Astrocyte of the cerebellum (primary cell): ENCODE measurements at regions not wholly inside any gene's neighbourhood (a gene's known extent, or its start where the extent isn't known, plus 50 kb on each side); places are given as distances from the start of the nearest gene placed in this dataset.
A peak's percentile ranks its signal among the peaks of the same experiment; 100 is the strongest.

Experiments
- DNase-seq: peaks from one replicate; pipeline ENCODE4 v3.0.0-alpha.2; 2011; ENCODE audit warnings: low read depth
- H3K4me3 ChIP-seq: 2 replicates; pipeline ENCODE4 v1.5.1; 2011; ENCODE audit warnings: mild to moderate bottlenecking, low read depth, low read length, moderate library complexity
- CTCF ChIP-seq: IDR thresholded peaks from 2 replicates; pipeline ENCODE4 v1.5.1; 2012; ENCODE audit warnings: low read length, low read depth, moderate library complexity, mild to moderate bottlenecking; ENCODE audit errors: missing control alignments
- in situ Hi-C: cut with HindIII; loops from 2 replicates; pipeline ENCODE4 v1.10.0; 2017; ENCODE audit warnings: low sequenced_read_pairs

- no peak overlapping the region for H3K4me3 ChIP-seq
- in situ Hi-C loops = no loop called here
- no peak for TF ChIP-seq CTCF
- no peak for DNase-seq
These were observed 233.5 kb upstream of the PCSK5 start for GRCh38 chr9:75657015-75657414.

GRCh38 chr9:75658301-75658905 is 232.1 kb upstream of the PCSK5 start:
- TF ChIP-seq CTCF = no peak
- in situ Hi-C loops = no loop called here
- H3K4me3 ChIP-seq = no peak overlapping the region
- DNase-seq = peak; percentile 43

GRCh38 chr9:75664597-75664996 is 225.9 kb upstream of the PCSK5 start:
- no peak for DNase-seq
- no peak for TF ChIP-seq CTCF
- no peak overlapping the region for H3K4me3 ChIP-seq
- in situ Hi-C loops = no loop called here

- in situ Hi-C loops = no loop called here
- H3K4me3 ChIP-seq = no peak overlapping the region
These were observed 223.5 kb upstream of the PCSK5 start for GRCh38 chr9:75666856-75667554.

GRCh38 chr9:75669721-75670120 is 220.8 kb upstream of the PCSK5 start:
- in situ Hi-C loops = no loop called here
- no peak for DNase-seq
- H3K4me3 ChIP-seq = no peak overlapping the region
- no peak for TF ChIP-seq CTCF

More at GRCh38 chr9:75666856-75667554, 223.5 kb upstream of the PCSK5 start:
- no peak for TF ChIP-seq CTCF
- DNase-seq = no peak

- TF ChIP-seq CTCF = no peak
- in situ Hi-C loops = no loop called here
- no peak overlapping the region for H3K4me3 ChIP-seq
These were observed 219.1 kb upstream of the PCSK5 start for GRCh38 chr9:75671354-75671753.

More at GRCh38 chr9:75671354-75671753, 219.1 kb upstream of the PCSK5 start:
- DNase-seq = no peak
